Parathyroid adenoma (tissue), 2 donors: ENCODE measurements at regions not wholly inside any gene's neighbourhood (a gene's known extent, or its start where the extent isn't known, plus 50 kb on each side); places are given as distances from the start of the nearest gene placed in this dataset.

Experiments used
- H2AFZ ChIP-seq: fragments of 300-600 bp; sonication (generic); one replicate; pipeline ENCODE4 v1.7.0; 2017; ENCODE audit warnings: antibody characterized with exemption, mild to moderate bottlenecking
- H3K27ac ChIP-seq: fragments of 300-600 bp; sonication (generic); one replicate; pipeline ENCODE4 v1.7.0; 2017
- H3K27me3 ChIP-seq: fragments of 300-600 bp; sonication (generic); one replicate; pipeline ENCODE4 v1.7.0; 2017; ENCODE audit warnings: low read length; ENCODE audit not compliant: control insufficient read depth, insufficient read depth
- H3K36me3 ChIP-seq: fragments of 300-600 bp; sonication (generic); one replicate; pipeline ENCODE4 v1.7.0; 2017; ENCODE audit warnings: low read length; ENCODE audit not compliant: control insufficient read depth, insufficient read depth
- H3K4me1 ChIP-seq: fragments of 300-600 bp; sonication (generic); one replicate; pipeline ENCODE4 v1.7.0; 2017; ENCODE audit warnings: control low read depth
- H3K4me2 ChIP-seq: fragments of 300-600 bp; sonication (generic); one replicate; pipeline ENCODE4 v1.7.0; 2017; ENCODE audit warnings: low read length
- H3K4me3 ChIP-seq: fragments of 300-600 bp; sonication (generic); one replicate; pipeline ENCODE4 v1.7.0; 2017; ENCODE audit warnings: low read depth, low read length
- H3K79me2 ChIP-seq: fragments of 300-600 bp; sonication (generic); one replicate; pipeline ENCODE4 v1.7.0; 2017; ENCODE audit warnings: control low read depth
- H3K9ac ChIP-seq: fragments of 300-600 bp; sonication (generic); one replicate; pipeline ENCODE4 v1.7.0; 2017; ENCODE audit warnings: mild to moderate bottlenecking
- H3K9me3 ChIP-seq: fragments of 300-600 bp; sonication (generic); one replicate; pipeline ENCODE4 v1.7.0; 2017; ENCODE audit warnings: low read length; ENCODE audit not compliant: control insufficient read depth
- CTCF ChIP-seq: fragments of 300-600 bp; sonication (generic); IDR thresholded peaks from one replicate; pipeline ENCODE4 v1.7.0; 2017; ENCODE audit warnings: antibody characterized with exemption, mild to moderate bottlenecking
- donor health status: primary hyperparathyroidism.

- Histone ChIP-seq H3K4me2 (no peak overlapping the region), H3K4me1 (no peaks in the 10 kb centered on the region), H3K36me3 (no peaks in the 10 kb centered on the region), H3K79me2 (no peaks in the 10 kb centered on the region), H3K9ac (no peak overlapping the region), H3K9me3 (no peaks in the 10 kb centered on the region), H2AFZ (no peak overlapping the region), H3K27me3 (no peaks in the 10 kb centered on the region), H3K4me3 (no peak overlapping the region), H3K27ac (no peak overlapping the region)
- no peak for TF ChIP-seq CTCF
These were observed 264.5 kb upstream of the ANKRD50 start for GRCh38 chr4:124977045-124977444.

- H3K4me3 ChIP-seq: no peak overlapping the region
- no peaks in the 10 kb centered on the region for H3K79me2 ChIP-seq
- H3K36me3 ChIP-seq: no peaks in the 10 kb centered on the region
- no peak for TF ChIP-seq CTCF
- no peak overlapping the region for H3K9ac ChIP-seq
- no peak overlapping the region for H3K4me2 ChIP-seq
- H3K27ac ChIP-seq: no peak overlapping the region
- H3K4me1 ChIP-seq: no peaks in the 10 kb centered on the region
- no peaks in the 10 kb centered on the region for H3K9me3 ChIP-seq
- no peaks in the 10 kb centered on the region for H3K27me3 ChIP-seq
- no peak overlapping the region for H2AFZ ChIP-seq
These were observed 261.6 kb upstream of the ANKRD50 start for GRCh38 chr4:124974152-124974551.

GRCh38 chr4:124973716-124974115 lies 261.2 kb upstream of the ANKRD50 start:
- Histone ChIP-seq H2AFZ (no peak overlapping the region), H3K27me3 (no peaks in the 10 kb centered on the region), H3K9ac (no peak overlapping the region), H3K4me2 (no peak overlapping the region), H3K27ac (no peak overlapping the region), H3K4me1 (no peaks in the 10 kb centered on the region), H3K9me3 (no peaks in the 10 kb centered on the region), H3K4me3 (no peak overlapping the region), H3K79me2 (no peaks in the 10 kb centered on the region), H3K36me3 (no peaks in the 10 kb centered on the region)
- TF ChIP-seq CTCF: no peak

GRCh38 chr4:124970011-124970410 lies 257.5 kb upstream of the ANKRD50 start:
- no peaks in the 10 kb centered on the region for H3K79me2 ChIP-seq

More at GRCh38 chr4:124970011-124970410, 257.5 kb upstream of the ANKRD50 start:
- TF ChIP-seq CTCF: no peak
- Histone ChIP-seq H3K27ac (no peak overlapping the region), H3K4me1 (no peaks in the 10 kb centered on the region), H3K9ac (no peak overlapping the region), H3K36me3 (no peaks in the 10 kb centered on the region), H3K4me2 (no peak overlapping the region), H3K9me3 (no peaks in the 10 kb centered on the region), H3K4me3 (no peak overlapping the region), H2AFZ (no peak overlapping the region), H3K27me3 (no peaks in the 10 kb centered on the region)
